Chondrocyte (in vitro differentiated cells): ENCODE measurements at regions not wholly inside any gene's neighbourhood (a gene's known extent, or its start where the extent isn't known, plus 50 kb on each side); places are given as distances from the start of the nearest gene placed in this dataset.

Experiments used
- DNase-seq: peaks from one replicate; pipeline ENCODE4 v3.0.0; 2021; ENCODE audit warnings: mixed read lengths, low spot score
- H3K27ac Mint-ChIP-seq: one replicate; pipeline ENCODE4 v1.8.0; 2021; ENCODE audit warnings: mild to moderate bottlenecking, moderate library complexity, mixed read lengths; ENCODE audit not compliant: unreplicated experiment
- H3K27me3 Mint-ChIP-seq: 2 replicates; pipeline ENCODE4 v1.8.0; 2021; ENCODE audit warnings: low read depth, mixed read lengths
- H3K36me3 Mint-ChIP-seq: 2 replicates; pipeline ENCODE4 v1.8.0; 2021; ENCODE audit warnings: low read depth, mixed read lengths
- H3K4me1 Mint-ChIP-seq: 2 replicates; pipeline ENCODE4 v1.8.0; 2021; ENCODE audit warnings: low read depth, mild to moderate bottlenecking, mixed read lengths
- H3K4me3 Mint-ChIP-seq: one replicate; pipeline ENCODE4 v1.8.0; 2021; ENCODE audit warnings: mild to moderate bottlenecking, moderate library complexity, mixed read lengths; ENCODE audit not compliant: unreplicated experiment
- H3K9me3 Mint-ChIP-seq: 2 replicates; pipeline ENCODE4 v1.8.0; 2021; ENCODE audit warnings: low read depth, mixed read lengths
- CTCF ChIP-seq: fragments of 200-600 bp; sonication (generic); IDR thresholded peaks from 2 replicates; pipeline ENCODE4 v1.5.0; 2021; ENCODE audit warnings: antibody characterized with exemption, mild to moderate bottlenecking, moderate library complexity

- Mint-ChIP-seq H3K27me3 (no peaks in the 10 kb centered on the region), H3K4me3 (no peak overlapping the region), H3K36me3 (no peaks in the 10 kb centered on the region), H3K4me1 (peaks cover 12% of the 10 kb centered on the region), H3K9me3 (no peaks in the 10 kb centered on the region), H3K27ac (no peak overlapping the region)
- no peak for TF ChIP-seq CTCF
- no peak for DNase-seq
These were observed 387.6 kb upstream of the TNP1 start for GRCh38 chr2:217247476-217247875.

DNA sequence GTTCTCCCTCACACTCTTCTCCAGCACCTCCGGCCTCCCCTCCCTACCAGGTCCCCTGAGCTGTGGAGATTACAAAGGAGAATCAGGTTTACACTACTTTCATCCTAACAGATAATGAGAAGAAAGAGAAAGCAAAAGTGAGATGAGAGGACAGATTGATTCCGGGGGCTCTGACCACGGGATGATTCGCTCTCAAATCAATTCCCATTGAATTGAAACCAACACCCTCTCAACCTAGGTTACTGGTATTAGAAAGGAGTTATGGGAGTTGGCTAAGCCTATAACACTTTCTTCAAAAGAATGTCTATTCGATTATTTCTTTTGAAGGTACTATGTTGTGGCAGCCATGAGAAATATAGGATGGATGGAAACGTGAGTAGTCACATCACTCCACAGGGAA is 386.2 kb upstream of the TNP1 start:
- no peaks in the 10 kb centered on the region for H3K36me3 Mint-ChIP-seq
- peaks cover 6% of the 10 kb centered on the region for H3K4me1 Mint-ChIP-seq
- H3K27ac Mint-ChIP-seq: no peak overlapping the region
- TF ChIP-seq CTCF: no peak
- no peaks in the 10 kb centered on the region for H3K27me3 Mint-ChIP-seq
- H3K4me3 Mint-ChIP-seq: no peak overlapping the region
- H3K9me3 Mint-ChIP-seq: no peaks in the 10 kb centered on the region
- DNase-seq: no peak

DNA sequence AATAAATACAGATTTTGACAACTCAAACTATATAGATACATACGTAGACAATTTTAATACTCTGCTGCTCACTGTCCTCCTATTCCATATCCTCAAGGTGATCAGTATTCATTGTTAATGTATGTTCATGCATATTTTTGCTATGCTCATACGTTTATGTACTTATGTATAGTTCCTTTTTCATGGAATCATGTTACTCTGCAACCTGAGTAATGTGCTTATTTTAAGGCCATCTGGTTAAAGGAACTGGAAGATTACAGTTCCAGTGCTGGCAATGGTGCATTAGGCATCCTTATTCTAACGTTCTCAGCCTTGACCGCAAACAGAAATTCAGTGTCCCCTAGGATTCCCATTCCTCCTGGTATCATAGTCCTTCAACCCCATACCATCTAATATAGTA is 385.0 kb upstream of the TNP1 start:
- H3K4me1 Mint-ChIP-seq: peaks cover 6% of the 10 kb centered on the region
- H3K27me3 Mint-ChIP-seq: no peaks in the 10 kb centered on the region
- no peak overlapping the region for H3K4me3 Mint-ChIP-seq
- H3K9me3 Mint-ChIP-seq: no peaks in the 10 kb centered on the region
- no peaks in the 10 kb centered on the region for H3K36me3 Mint-ChIP-seq
- no peak overlapping the region for H3K27ac Mint-ChIP-seq
- TF ChIP-seq CTCF: no peak
- DNase-seq: no peak

DNA sequence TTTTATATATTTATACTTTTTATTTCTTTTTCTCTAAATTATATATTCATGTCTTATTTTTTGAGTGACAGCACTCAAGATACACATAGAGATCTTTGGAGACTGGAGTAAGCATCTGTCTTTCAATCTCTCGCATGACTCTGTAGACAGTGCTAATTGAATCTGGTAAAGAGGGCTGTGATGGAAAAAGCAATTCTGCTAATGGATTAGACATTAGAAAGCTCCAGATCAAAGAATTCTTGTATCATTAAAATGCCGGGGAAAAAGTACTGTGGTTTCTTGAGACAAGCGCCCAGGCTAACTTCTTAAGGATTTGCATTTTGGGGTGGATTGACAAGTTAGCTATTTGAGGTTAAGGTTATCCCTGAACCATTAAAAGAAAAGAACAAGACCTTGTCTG is 383.1 kb upstream of the TNP1 start:
- H3K4me1 Mint-ChIP-seq: peaks cover 10% of the 10 kb centered on the region
- no peak overlapping the region for H3K4me3 Mint-ChIP-seq
- DNase-seq: no peak
- no peak overlapping the region for H3K27ac Mint-ChIP-seq
- no peak for TF ChIP-seq CTCF
- no peaks in the 10 kb centered on the region for H3K9me3 Mint-ChIP-seq
- H3K36me3 Mint-ChIP-seq: no peaks in the 10 kb centered on the region
- no peaks in the 10 kb centered on the region for H3K27me3 Mint-ChIP-seq

- H3K4me1 Mint-ChIP-seq: peaks cover 17% of the 10 kb centered on the region
- no peak overlapping the region for H3K4me3 Mint-ChIP-seq
- H3K27ac Mint-ChIP-seq: peak overlapping the region; percentile 45
- peaks cover 6% of the 10 kb centered on the region for H3K9me3 Mint-ChIP-seq
- no peaks in the 10 kb centered on the region for H3K27me3 Mint-ChIP-seq
- no peak for TF ChIP-seq CTCF
- H3K36me3 Mint-ChIP-seq: peaks cover 6% of the 10 kb centered on the region
- DNase-seq: no peak
These were observed 371.9 kb upstream of the TNP1 start for GRCh38 chr2:217231724-217232123.
